ENCODE measurements at regions not wholly inside any gene's neighbourhood (a gene's known extent, or its start where the extent isn't known, plus 50 kb on each side); places are given as distances from the start of the nearest gene placed in this dataset.

GRCh38 chr5:167753725-167754490 is 537.5 kb upstream of the WWC1 start (continued):
- TF ChIP-seq, protein P1, sequence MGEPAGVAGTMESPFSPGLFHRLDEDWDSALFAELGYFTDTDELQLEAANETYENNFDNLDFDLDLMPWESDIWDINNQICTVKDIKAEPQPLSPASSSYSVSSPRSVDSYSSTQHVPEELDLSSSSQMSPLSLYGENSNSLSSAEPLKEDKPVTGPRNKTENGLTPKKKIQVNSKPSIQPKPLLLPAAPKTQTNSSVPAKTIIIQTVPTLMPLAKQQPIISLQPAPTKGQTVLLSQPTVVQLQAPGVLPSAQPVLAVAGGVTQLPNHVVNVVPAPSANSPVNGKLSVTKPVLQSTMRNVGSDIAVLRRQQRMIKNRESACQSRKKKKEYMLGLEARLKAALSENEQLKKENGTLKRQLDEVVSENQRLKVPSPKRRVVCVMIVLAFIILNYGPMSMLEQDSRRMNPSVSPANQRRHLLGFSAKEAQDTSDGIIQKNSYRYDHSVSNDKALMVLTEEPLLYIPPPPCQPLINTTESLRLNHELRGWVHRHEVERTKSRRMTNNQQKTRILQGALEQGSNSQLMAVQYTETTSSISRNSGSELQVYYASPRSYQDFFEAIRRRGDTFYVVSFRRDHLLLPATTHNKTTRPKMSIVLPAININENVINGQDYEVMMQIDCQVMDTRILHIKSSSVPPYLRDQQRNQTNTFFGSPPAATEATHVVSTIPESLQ (CRISPR knock-in tag; IDR thresholded peaks at IDR 0.05): no peak
- TF ChIP-seq ZMAT4 (CRISPR knock-in tag; IDR thresholded peaks at IDR 0.05) (no peak), NFATC4 (CRISPR knock-in tag; IDR thresholded peaks at IDR 0.05) (no peak), JAZF1 (CRISPR knock-in tag; IDR thresholded peaks at IDR 0.05) (no peak), OVOL2 (CRISPR knock-in tag; IDR thresholded peaks at IDR 0.05; ENCODE audit: borderline replicate concordance) (no peak), TEAD4 (CRISPR knock-in tag; IDR thresholded peaks at IDR 0.05) (no peak), ZNF219 (CRISPR knock-in tag; IDR thresholded peaks at IDR 0.05; ENCODE audit: borderline replicate concordance) (no peak), ZNF671 (CRISPR knock-in tag; IDR thresholded peaks at IDR 0.05) (no peak)

DNA sequence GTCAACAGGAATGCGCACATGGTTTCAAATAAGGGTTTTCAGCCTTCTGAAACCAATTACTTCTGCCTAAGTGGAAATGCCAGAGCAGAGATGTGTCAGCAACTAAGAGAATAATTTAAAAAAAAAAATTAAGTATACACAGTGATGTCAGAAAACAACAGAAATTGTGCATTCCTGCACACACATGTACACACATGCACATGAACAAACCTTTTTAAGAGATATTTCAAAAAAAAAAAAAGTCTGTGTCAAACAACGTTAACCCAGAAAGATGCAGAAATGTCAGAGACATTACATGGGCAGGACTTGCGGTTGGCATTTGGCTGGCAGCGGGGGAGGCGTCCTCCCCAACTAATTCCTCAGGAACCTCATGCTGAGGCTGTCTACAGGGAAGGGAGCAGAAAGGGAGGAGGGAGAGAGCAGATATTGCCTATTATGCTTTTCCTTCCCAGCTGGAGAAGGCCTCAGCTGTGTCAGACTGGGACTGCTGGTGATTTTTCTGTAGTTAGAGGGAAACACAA is 536.9 kb upstream of the WWC1 start:
- no peak overlapping the region for H3K27ac Mint-ChIP-seq
- POLR2A ChIA-PET: no interaction called here
- H3K9me3 Mint-ChIP-seq: no peaks in the 10 kb centered on the region
- CTCF ChIA-PET: no interaction called here
- peaks cover 9% of the 10 kb centered on the region for H3K4me1 Mint-ChIP-seq
- DNase-seq (ENCODE audit: low spot score) (no peak), ATAC-seq (no peak)
- no peak overlapping the region for H3K4me3 Mint-ChIP-seq
- H3K36me3 Mint-ChIP-seq: no peaks in the 10 kb centered on the region
- no peaks in the 10 kb centered on the region for H3K27me3 Mint-ChIP-seq (ENCODE audit: low read depth)
- TF ChIP-seq ATF2 (CRISPR knock-in tag; IDR thresholded peaks at IDR 0.05; ENCODE audit: borderline replicate concordance, low read depth) (no peak), RORB (CRISPR knock-in tag; IDR thresholded peaks at IDR 0.05) (no peak), FOXJ3 (CRISPR knock-in tag; IDR thresholded peaks at IDR 0.05; ENCODE audit: borderline replicate concordance) (no peak), ZNF219 (CRISPR knock-in tag; IDR thresholded peaks at IDR 0.05; ENCODE audit: borderline replicate concordance) (no peak), EMX1 (CRISPR knock-in tag; IDR thresholded peaks at IDR 0.05) (no peak), TCF7 (CRISPR knock-in tag; IDR thresholded peaks at IDR 0.05; ENCODE audit: low read depth) (no peak), SP1 (CRISPR knock-in tag; conservative IDR thresholded peaks at IDR 0.05) (no peak), ARID4B (CRISPR knock-in tag; IDR thresholded peaks at IDR 0.05; ENCODE audit: borderline replicate concordance) (no peak)
- TF ChIP-seq, protein P2, sequence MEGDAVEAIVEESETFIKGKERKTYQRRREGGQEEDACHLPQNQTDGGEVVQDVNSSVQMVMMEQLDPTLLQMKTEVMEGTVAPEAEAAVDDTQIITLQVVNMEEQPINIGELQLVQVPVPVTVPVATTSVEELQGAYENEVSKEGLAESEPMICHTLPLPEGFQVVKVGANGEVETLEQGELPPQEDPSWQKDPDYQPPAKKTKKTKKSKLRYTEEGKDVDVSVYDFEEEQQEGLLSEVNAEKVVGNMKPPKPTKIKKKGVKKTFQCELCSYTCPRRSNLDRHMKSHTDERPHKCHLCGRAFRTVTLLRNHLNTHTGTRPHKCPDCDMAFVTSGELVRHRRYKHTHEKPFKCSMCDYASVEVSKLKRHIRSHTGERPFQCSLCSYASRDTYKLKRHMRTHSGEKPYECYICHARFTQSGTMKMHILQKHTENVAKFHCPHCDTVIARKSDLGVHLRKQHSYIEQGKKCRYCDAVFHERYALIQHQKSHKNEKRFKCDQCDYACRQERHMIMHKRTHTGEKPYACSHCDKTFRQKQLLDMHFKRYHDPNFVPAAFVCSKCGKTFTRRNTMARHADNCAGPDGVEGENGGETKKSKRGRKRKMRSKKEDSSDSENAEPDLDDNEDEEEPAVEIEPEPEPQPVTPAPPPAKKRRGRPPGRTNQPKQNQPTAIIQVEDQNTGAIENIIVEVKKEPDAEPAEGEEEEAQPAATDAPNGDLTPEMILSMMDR (IDR thresholded peaks at IDR 0.05): no peak
- TF ChIP-seq, protein P1 (CRISPR knock-in tag; IDR thresholded peaks at IDR 0.05): no peak
- TF ChIP-seq, protein P3, sequence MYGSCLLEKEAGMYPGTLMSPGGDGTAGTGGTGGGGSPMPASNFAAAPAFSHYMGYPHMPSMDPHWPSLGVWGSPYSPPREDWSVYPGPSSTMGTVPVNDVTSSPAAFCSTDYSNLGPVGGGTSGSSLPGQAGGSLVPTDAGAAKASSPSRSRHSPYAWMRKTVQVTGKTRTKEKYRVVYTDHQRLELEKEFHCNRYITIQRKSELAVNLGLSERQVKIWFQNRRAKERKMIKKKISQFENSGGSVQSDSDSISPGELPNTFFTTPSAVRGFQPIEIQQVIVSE (CRISPR knock-in tag; IDR thresholded peaks at IDR 0.05; ENCODE audit: borderline replicate concordance): no peak
- TF ChIP-seq, protein P4, sequence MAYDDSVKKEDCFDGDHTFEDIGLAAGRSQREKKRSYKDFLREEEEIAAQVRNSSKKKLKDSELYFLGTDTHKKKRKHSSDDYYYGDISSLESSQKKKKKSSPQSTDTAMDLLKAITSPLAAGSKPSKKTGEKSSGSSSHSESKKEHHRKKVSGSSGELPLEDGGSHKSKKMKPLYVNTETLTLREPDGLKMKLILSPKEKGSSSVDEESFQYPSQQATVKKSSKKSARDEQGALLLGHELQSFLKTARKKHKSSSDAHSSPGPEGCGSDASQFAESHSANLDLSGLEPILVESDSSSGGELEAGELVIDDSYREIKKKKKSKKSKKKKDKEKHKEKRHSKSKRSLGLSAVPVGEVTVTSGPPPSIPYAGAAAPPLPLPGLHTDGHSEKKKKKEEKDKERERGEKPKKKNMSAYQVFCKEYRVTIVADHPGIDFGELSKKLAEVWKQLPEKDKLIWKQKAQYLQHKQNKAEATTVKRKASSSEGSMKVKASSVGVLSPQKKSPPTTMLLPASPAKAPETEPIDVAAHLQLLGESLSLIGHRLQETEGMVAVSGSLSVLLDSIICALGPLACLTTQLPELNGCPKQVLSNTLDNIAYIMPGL (CRISPR knock-in tag; IDR thresholded peaks at IDR 0.05): no peak
